22Rv1 (cell line): ENCODE measurements at regions not wholly inside any gene's neighbourhood (a gene's known extent, or its start where the extent isn't known, plus 50 kb on each side); places are given as distances from the start of the nearest gene placed in this dataset.

ENCODE experiments used
- H3K27ac ChIP-seq: fragments of 450-650 bp; 2 replicates; pipeline ENCODE4 v1.5.1; 2017
- CTCF ChIP-seq: fragments of 450-650 bp; IDR thresholded peaks from 2 replicates; pipeline ENCODE4 v1.5.1; 2017; ENCODE audit warnings: mild to moderate bottlenecking
- ZFX ChIP-seq: fragments of 450-650 bp; IDR thresholded peaks from 2 replicates; pipeline ENCODE4 v1.6.1; 2017; ENCODE audit warnings: antibody characterized with exemption, borderline replicate concordance

DNA sequence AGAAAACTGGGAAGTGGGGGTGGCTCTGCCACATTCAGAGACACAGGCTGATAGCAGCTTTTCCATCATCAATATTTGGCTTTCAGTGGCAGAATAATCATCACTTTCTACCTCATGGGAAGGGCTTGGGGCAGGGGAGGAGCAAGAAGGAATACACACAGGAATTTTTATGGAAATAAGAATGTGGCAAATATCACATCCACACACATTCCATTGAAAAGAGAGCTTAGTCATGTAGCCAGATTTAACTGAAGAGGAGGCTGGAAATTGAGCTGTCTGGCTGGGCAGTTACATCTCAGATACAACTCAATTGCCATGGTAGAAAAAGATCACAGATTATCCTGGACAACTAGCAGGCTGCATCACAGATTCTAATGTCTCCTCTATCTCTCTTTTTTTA, 1474.0 kb upstream of the ACVR2A start:
- H3K27ac ChIP-seq, result no peak overlapping the region
- TF ChIP-seq ZFX, result no peak
- no peak for TF ChIP-seq CTCF

- TF ChIP-seq CTCF (no peak), ZFX (no peak)
- no peak overlapping the region for H3K27ac ChIP-seq
Measured at GRCh38 chr2:146366276-146366675, 1478.6 kb upstream of the ACVR2A start.

DNA sequence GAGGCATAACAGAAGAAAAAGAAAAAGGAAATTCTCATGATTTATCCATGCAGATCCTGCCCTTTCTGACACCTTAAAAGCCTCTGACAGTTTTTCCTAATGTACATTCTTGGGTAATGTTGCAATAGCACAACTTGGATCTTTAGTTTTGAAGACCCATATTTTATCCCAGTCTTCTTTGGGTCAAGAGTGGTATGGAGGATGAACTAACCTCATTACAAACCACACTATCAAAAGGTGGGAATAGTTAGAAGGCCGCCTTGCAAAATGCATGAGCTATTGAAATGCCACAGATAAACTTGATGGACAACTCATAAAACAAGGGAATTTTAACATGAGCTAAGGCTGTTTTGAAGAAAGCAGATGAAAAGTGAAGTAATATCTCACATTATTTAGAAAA, 1479.8 kb upstream of the ACVR2A start:
- H3K27ac ChIP-seq, result no peak overlapping the region
- TF ChIP-seq ZFX, result no peak

- TF ChIP-seq CTCF (no peak), ZFX (no peak)
- H3K27ac ChIP-seq, result no peak overlapping the region
Measured at GRCh38 chr2:146363731-146364130, 1481.1 kb upstream of the ACVR2A start.

GRCh38 chr2:146351689-146352088, 1493.1 kb upstream of the ACVR2A start:
- TF ChIP-seq CTCF (no peak), ZFX (no peak)
- no peak overlapping the region for H3K27ac ChIP-seq

DNA sequence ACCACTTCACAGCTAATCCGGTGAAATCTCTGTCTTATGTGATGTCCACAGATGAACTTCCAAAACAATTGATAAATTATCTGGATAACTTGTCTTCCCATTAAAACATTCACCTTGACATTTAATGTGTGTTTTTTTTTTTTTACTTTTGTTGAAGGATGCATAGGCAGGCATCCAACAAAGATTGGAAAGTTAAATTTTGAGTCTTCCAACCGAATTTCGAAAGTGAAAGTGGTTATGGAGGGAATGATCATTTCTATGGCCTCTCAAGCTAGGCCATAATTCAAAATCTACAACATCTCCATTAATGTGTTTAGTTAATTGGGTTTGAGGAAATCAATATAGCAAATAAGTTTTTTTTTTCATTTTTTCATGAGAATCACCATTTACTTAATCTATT, 1495.5 kb upstream of the ACVR2A start:
- no peak for TF ChIP-seq CTCF
- H3K27ac ChIP-seq, result no peak overlapping the region

DNA sequence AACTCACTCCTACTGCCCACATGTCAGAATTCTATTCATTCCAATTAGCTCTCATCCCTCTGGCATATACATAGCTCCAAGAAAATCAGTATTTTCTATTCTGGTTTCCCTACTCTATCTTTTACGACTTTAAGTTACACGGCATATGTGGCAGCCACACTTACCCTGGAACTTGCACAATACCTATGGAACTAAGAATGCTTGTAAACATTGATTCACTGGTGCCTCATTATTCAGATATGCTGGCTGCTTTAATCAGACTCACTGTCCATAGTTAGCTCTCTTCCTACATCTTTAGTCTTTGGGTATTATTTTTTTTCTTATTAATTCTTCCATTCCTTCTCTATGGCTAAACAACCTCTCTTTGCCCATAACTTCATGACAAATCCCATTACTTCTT, 1519.9 kb upstream of the ACVR2A start:
- TF ChIP-seq CTCF (no peak), ZFX (no peak)
- no peak overlapping the region for H3K27ac ChIP-seq

DNA sequence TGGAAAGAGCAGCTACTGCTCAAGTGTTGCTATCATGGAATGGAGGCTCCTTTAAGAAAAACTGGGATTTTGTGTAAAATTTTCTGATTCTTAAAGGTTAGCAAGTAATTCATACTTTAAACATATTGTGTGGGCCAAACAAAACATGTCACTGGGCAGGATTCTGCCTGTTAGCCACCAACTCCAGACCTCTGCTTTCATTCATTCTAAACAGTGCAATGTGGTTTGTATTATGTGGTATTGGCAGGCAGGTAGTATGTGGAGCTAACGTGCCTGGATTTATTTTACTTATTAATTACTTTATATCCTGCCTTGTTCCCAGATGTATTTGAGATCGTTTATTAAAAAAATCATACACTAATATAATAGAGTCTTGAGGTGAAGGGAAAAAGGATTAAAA, 1521.3 kb upstream of the ACVR2A start:
- no peak for TF ChIP-seq CTCF
- no peak for TF ChIP-seq ZFX
- no peak overlapping the region for H3K27ac ChIP-seq
